ENCODE measurements at regions not wholly inside any gene's neighbourhood (a gene's known extent, or its start where the extent isn't known, plus 50 kb on each side); places are given as distances from the start of the nearest gene placed in this dataset.
"Not testable (repeated sequence)": the region's sequence is repeated elsewhere in the genome, so short reads cannot be mapped to it uniquely, and the experiment has no call there.

DNA sequence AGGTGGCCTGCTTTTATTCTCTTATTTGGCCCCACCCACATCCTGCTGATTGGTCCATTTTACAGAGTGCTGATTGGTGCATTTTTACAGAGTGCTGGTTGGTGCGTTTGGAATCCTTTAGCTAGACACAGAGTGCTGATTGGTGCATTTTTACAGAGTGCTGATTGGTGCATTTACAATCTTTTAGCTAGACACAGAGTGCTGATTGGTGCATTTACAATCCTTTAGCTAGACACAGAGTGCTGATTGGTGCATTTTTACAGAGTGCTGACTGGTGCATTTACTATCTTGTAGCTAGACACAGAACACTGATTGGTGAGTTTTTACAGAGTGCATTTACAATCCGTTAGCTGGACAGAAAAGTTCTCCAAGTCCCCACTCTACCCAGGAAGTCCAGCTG lies 720.6 kb downstream of the PDCD6IP start:
- not testable (repeated sequence) for TF ChIP-seq TAF1, POLR2A, POLR2AphosphoS5 (IDR thresholded peaks at IDR 0.05; ENCODE audit: low read depth, low read length)
